CD4-positive, alpha-beta T cell (primary cell): ENCODE measurements at regions not wholly inside any gene's neighbourhood (a gene's known extent, or its start where the extent isn't known, plus 50 kb on each side); places are given as distances from the start of the nearest gene placed in this dataset.

ENCODE experiments used
- ATAC-seq: fragments of 200-7000 bp; cut with Tn5 transposase; one replicate; pipeline ENCODE4 v1.10.0; 2022; ENCODE audit warnings: mild to moderate bottlenecking; ENCODE audit not compliant: poor library complexity
- CTCF ChIA-PET: fragments of 350-600 bp; sonication (Branson Sonifier 250); formaldehyde crosslinking; loops from one replicate; lab custom pipeline; 2021; ENCODE audit warnings: antibody characterized with exemption, inconsistent platforms; lab: Charles Lee
- POLR2A ChIA-PET: fragments of 350-600 bp; sonication (Branson Sonifier 250); formaldehyde crosslinking; loops from one replicate; lab custom pipeline; 2021; ENCODE audit warnings: antibody characterized with exemption, inconsistent platforms; lab: Charles Lee
- DNase-seq, 14 experiments: peaks; one replicate each; pipeline ENCODE4 v3.0.0-alpha.2; 2013 to 2020; ENCODE audit warnings: mixed read lengths in 2 of 14
- H3K27ac ChIP-seq, 2 donors: one replicate each; pipeline versions ENCODE4 v1.5.1 to v1.7.0; 2013; ENCODE audit warnings: low read length in 2 of 2, low read depth in 1 of 2, mild to moderate bottlenecking in 1 of 2
- H3K27me3 ChIP-seq, 2 experiments: 1 replicate in 1 of 2; 2 replicates in 1 of 2; pipeline versions ENCODE4 v1.6.1 to v1.7.0; 2013; ENCODE audit warnings: low read length in 2 of 2, control low read depth in 1 of 2, mild to moderate bottlenecking in 1 of 2, moderate library complexity in 1 of 2; ENCODE audit not compliant: insufficient read depth in 2 of 2, control insufficient read depth in 1 of 2
- H3K36me3 ChIP-seq: one replicate; pipeline ENCODE4 v1.6.1; 2013; ENCODE audit warnings: low read length, control low read depth; ENCODE audit not compliant: insufficient read depth
- H3K4me1 ChIP-seq: one replicate; pipeline ENCODE4 v1.6.1; 2013; ENCODE audit warnings: low read length, control low read depth; ENCODE audit not compliant: insufficient read depth
- H3K4me3 ChIP-seq: one replicate; pipeline ENCODE4 v1.5.1; 2013; ENCODE audit warnings: mild to moderate bottlenecking, low read length, moderate library complexity
- H3K9me3 ChIP-seq, 2 experiments: 1 replicate in 1 of 2; 2 replicates in 1 of 2; pipeline versions ENCODE4 v1.6.1 to v1.7.0; 2013; ENCODE audit warnings: low read length in 2 of 2, mild to moderate bottlenecking in 2 of 2, control low read depth in 1 of 2, moderate library complexity in 1 of 2; ENCODE audit not compliant: control insufficient read depth in 1 of 2, insufficient read depth in 1 of 2
- H3K27ac Mint-ChIP-seq: one replicate; pipeline ENCODE4 v1.8.0; 2020; ENCODE audit warnings: mixed read lengths
- H3K27me3 Mint-ChIP-seq: one replicate; pipeline ENCODE4 v1.8.0; 2021; ENCODE audit warnings: mixed read lengths
- H3K36me3 Mint-ChIP-seq: one replicate; pipeline ENCODE4 v1.8.0; 2021; ENCODE audit warnings: low read depth, mixed read lengths
- H3K4me1 Mint-ChIP-seq: one replicate; pipeline ENCODE4 v1.8.0; 2021; ENCODE audit warnings: low read depth, mixed read lengths
- H3K4me3 Mint-ChIP-seq: one replicate; pipeline ENCODE4 v1.8.0; 2020; ENCODE audit warnings: mild to moderate bottlenecking, mixed read lengths
- H3K9me3 Mint-ChIP-seq: one replicate; pipeline ENCODE4 v1.8.0; 2020; ENCODE audit warnings: mixed read lengths
- intact Hi-C, 2 experiments: fragments of 100-400 bp; cut with DNase I in 1 of 2; cut with micrococcal nuclease in 1 of 2; formaldehyde crosslinking; loops; one replicate each; pipeline versions ENCODE4 v1.15.1 to v1.9.0; 2023 to 2025; cut with DNase I, micrococcal nuclease
- TF ChIP-seq, protein P1 (sequence below): fragments of 200-600 bp; IDR thresholded peaks from one replicate; pipeline ENCODE4 v1.8.0; 2022; ENCODE audit warnings: antibody characterized with exemption, mild to moderate bottlenecking

DNA sequence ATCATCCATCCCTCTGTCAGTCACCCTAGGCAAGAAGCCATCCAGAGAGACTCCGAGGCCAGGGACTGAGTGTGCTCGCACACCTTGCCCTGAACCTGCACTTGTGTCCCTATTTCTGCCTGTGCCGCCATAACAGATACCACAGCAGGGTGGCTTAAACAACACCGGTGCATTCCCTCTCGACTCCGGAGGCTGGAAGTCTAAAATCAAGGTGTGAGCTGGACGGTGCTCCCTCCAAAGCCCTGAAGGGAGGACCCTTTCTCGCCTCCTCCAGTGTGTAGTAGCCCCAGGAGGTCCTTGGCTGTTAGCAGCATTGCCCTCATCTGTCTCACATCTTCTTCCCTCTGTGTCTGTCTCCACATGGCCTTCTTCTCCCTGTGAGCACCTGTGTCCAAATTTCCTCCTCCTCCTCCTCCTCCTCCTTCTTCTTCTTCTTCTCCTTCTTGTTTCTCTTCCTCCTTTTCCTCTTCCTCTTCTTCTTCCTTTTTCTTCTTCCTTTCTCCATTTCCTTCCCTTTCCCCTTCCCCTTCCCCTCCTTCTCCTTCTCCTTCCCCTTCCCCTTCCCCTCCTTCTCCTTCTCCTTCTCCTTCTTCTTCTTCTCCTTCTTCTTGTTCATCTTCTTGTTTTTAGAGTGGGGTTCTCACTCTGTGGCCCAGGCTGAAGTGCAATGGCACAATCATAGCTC lies 98.1 kb upstream of the ENPP6 start:
- Histone ChIP-seq H3K27me3 (no peaks in the 10 kb centered on the region), H3K4me1 (peaks cover 9% of the 10 kb centered on the region), H3K27ac (no peak overlapping the region), H3K36me3 (no peaks in the 10 kb centered on the region), H3K4me3 (no peak overlapping the region), H3K9me3 (no peaks in the 10 kb centered on the region)
- TF ChIP-seq, protein P1, sequence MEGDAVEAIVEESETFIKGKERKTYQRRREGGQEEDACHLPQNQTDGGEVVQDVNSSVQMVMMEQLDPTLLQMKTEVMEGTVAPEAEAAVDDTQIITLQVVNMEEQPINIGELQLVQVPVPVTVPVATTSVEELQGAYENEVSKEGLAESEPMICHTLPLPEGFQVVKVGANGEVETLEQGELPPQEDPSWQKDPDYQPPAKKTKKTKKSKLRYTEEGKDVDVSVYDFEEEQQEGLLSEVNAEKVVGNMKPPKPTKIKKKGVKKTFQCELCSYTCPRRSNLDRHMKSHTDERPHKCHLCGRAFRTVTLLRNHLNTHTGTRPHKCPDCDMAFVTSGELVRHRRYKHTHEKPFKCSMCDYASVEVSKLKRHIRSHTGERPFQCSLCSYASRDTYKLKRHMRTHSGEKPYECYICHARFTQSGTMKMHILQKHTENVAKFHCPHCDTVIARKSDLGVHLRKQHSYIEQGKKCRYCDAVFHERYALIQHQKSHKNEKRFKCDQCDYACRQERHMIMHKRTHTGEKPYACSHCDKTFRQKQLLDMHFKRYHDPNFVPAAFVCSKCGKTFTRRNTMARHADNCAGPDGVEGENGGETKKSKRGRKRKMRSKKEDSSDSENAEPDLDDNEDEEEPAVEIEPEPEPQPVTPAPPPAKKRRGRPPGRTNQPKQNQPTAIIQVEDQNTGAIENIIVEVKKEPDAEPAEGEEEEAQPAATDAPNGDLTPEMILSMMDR = no peak
- peaks cover 8% of the 10 kb centered on the region for H3K4me1 Mint-ChIP-seq
- no peak for DNase-seq
- H3K4me3 Mint-ChIP-seq = no peak overlapping the region
- no peak for ATAC-seq
- POLR2A ChIA-PET = no interaction called here
- intact Hi-C loops = no loop called here
- H3K9me3 Mint-ChIP-seq = no peaks in the 10 kb centered on the region
- no peak overlapping the region for H3K27ac Mint-ChIP-seq
- no peaks in the 10 kb centered on the region for H3K27me3 Mint-ChIP-seq
- no peaks in the 10 kb centered on the region for H3K36me3 Mint-ChIP-seq
- CTCF ChIA-PET = no interaction called here

DNA sequence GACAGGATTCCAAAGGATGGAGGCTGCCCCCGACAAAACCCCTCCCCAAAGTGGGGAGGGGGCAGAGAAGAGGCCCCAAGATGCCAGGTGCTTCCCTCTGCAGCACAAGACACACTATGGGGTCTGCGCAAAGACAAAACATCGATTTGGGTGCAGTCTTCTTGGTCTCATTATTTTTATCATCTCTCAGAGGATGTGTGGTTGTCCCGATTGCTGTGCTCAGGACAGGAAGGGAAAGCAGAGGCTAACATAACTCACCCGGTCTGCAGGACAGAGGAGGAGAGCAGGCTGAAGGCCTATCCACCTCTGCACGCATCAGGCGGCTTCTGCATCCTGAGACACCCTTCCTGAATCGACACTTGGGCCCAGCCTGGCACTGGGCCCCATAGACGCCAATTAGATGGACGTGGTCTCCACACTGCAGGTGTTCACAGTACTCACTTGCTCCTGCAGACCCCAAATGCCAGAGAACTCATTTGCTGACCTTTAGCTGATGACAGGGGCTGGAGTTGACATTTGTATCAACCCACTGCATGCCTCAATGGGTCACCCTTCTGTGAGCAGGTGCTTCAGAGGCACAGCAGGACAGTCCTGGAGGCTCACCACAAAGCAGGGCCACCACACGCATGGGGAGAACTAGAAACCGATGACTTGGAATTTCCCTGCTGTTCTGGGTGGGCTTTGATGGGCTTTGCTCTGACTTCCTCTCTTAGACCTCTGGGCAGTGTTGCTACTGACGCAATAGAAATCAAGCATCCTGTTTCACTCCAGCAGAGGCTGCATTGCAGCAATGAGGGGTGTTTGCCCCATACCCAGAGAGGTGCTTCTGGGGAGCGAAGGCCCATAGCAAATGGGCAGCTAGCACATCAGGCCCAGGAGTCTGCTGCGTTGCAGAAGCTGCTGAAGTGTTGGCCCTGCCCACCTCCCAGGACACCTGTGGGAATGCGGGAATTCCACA lies 96.3 kb upstream of the ENPP6 start:
- H3K9me3 ChIP-seq = peaks cover 0 to 5% of the 10 kb centered on the region in 2 experiments
- Mint-ChIP-seq H3K27me3 (no peaks in the 10 kb centered on the region), H3K36me3 (no peaks in the 10 kb centered on the region), H3K27ac (no peak overlapping the region), H3K4me1 (peaks cover 26% of the 10 kb centered on the region), H3K9me3 (no peaks in the 10 kb centered on the region), H3K4me3 (no peak overlapping the region)
- peak in 3 of 14 experiments; percentile 22 to 51 (median 48) for DNase-seq
- no peaks in the 10 kb centered on the region for H3K27me3 ChIP-seq
- intact Hi-C loops = no loop called here
- H3K4me1 ChIP-seq = peaks cover 24% of the 10 kb centered on the region
- H3K4me3 ChIP-seq = no peak overlapping the region
- ChIA-PET CTCF (interaction anchor here (2.6 kb wide), 1 partner anchor 50 kb away, joined by 6 read pairs; no protein-coding TSS in a partner anchor), POLR2A (no interaction called here)
- no peaks in the 10 kb centered on the region for H3K36me3 ChIP-seq
- TF ChIP-seq, protein P1 = no peak
- ATAC-seq = no peak
- no peak overlapping the region for H3K27ac ChIP-seq

DNA sequence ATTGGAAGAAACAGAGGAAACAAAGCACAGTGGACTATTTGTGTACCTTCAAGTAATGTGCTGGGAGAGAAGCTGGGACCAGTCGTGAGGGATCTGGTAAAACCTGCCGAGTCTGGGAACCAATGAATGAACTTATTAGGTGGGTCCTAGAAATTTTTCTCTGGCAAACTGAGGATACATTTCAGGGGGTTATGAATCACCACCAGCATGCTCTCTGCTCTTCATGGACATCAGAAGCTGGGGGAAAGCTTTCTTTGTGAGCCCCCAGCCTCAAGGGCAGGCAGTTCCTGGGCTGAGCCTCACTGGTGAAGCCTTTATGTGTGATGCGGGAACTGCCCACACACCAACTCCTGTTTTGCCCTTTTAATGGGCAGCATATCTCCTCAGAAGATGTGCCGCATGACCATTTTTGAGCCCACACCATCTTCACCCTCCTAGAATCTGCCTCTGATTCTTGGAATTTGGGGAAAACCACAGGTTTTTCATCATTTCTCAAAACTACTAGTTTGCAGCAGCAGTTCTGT lies 95.4 kb upstream of the ENPP6 start:
- no peak for DNase-seq
- no peaks in the 10 kb centered on the region for H3K36me3 Mint-ChIP-seq
- H3K27me3 Mint-ChIP-seq = no peaks in the 10 kb centered on the region
- H3K4me1 ChIP-seq = peaks cover 21% of the 10 kb centered on the region
- no peak overlapping the region for H3K27ac ChIP-seq
- no peaks in the 10 kb centered on the region for H3K27me3 ChIP-seq
- peaks cover 30% of the 10 kb centered on the region for H3K4me1 Mint-ChIP-seq
- no peak overlapping the region for H3K4me3 Mint-ChIP-seq
- POLR2A ChIA-PET = interaction anchor here (0.7 kb wide), 1 partner anchor 45 kb away, joined by 4 read pairs; no protein-coding TSS in a partner anchor
- CTCF ChIA-PET = interaction anchor here (0.6 to 2.6 kb wide), 2 partner anchors 12 to 49 kb away, joined by 3 to 6 read pairs; no protein-coding TSS in a partner anchor
- no peak overlapping the region for H3K27ac Mint-ChIP-seq
- H3K9me3 ChIP-seq = peaks cover 0 to 5% of the 10 kb centered on the region in 2 experiments
- H3K9me3 Mint-ChIP-seq = no peaks in the 10 kb centered on the region
- H3K4me3 ChIP-seq = no peak overlapping the region
- TF ChIP-seq, protein P1 = no peak
- H3K36me3 ChIP-seq = no peaks in the 10 kb centered on the region
- intact Hi-C loops = no loop called here
- no peak for ATAC-seq
